A673 (cell line): ENCODE measurements at regions not wholly inside any gene's neighbourhood (a gene's known extent, or its start where the extent isn't known, plus 50 kb on each side); places are given as distances from the start of the nearest gene placed in this dataset.
"Not testable (repeated sequence)": the region's sequence is repeated elsewhere in the genome, so short reads cannot be mapped to it uniquely, and the experiment has no call there.

ENCODE experiments used
- CTCF ChIP-seq: fragments of 300-800, 200-600 bp; sonication (generic); conservative IDR thresholded peaks from 2 replicates; pipeline ENCODE4 v1.5.1; 2017; ENCODE audit warnings: low read depth, mild to moderate bottlenecking, antibody characterized with exemption, low read length, moderate library complexity, mixed read lengths
- EZH2 ChIP-seq: fragments of 200-600 bp; sonication (generic); IDR thresholded peaks from 2 replicates; pipeline ENCODE4 v1.6.1; 2017; ENCODE audit warnings: borderline replicate concordance, low read depth, mild to moderate bottlenecking, mixed read lengths, antibody characterized with exemption, low read length; ENCODE audit not compliant: poor library complexity, severe bottlenecking

GRCh38 chr4:167858127-167858526 lies 234.2 kb upstream of the ANXA10 start:
- not testable (repeated sequence) for TF ChIP-seq CTCF, EZH2
